T-helper 1 cell (primary cell): ENCODE measurements at regions not wholly inside any gene's neighbourhood (a gene's known extent, or its start where the extent isn't known, plus 50 kb on each side); places are given as distances from the start of the nearest gene placed in this dataset.
"Not testable (repeated sequence)": the region's sequence is repeated elsewhere in the genome, so short reads cannot be mapped to it uniquely, and the experiment has no call there.

ENCODE experiments used
- DNase-seq, 5 donors: peaks; one replicate each; pipeline ENCODE4 v3.0.0-alpha.2; 2012 to 2020

- no peak for DNase-seq
Observed at GRCh38 chr2:236632295-236633218, 62.9 kb downstream of the ACKR3 start.

GRCh38 chr2:236633219-236633570 is 63.6 kb downstream of the ACKR3 start:
- no peak for DNase-seq

GRCh38 chr2:236633775-236634560 is 64.3 kb downstream of the ACKR3 start:
- no peak for DNase-seq

GRCh38 chr2:236636261-236636660 is 66.6 kb downstream of the ACKR3 start:
- DNase-seq, result no peak

GRCh38 chr2:236636714-236637470 is 67.3 kb downstream of the ACKR3 start:
- no peak for DNase-seq

- DNase-seq, result no peak
Observed at GRCh38 chr2:236637686-236638569, 68.3 kb downstream of the ACKR3 start.

- DNase-seq, result no peak
Observed at GRCh38 chr2:236638707-236639106, 69.1 kb downstream of the ACKR3 start.

- DNase-seq, result no peak
Observed at GRCh38 chr2:236639461-236640235, 70.0 kb downstream of the ACKR3 start.

- no peak for DNase-seq
Observed at GRCh38 chr2:236641051-236641726, 71.6 kb downstream of the ACKR3 start.

- DNase-seq, result no peak
Observed at GRCh38 chr2:236642125-236642524, 72.5 kb downstream of the ACKR3 start.

- DNase-seq, result no peak
Observed at GRCh38 chr2:236642584-236643291, 73.1 kb downstream of the ACKR3 start.

- DNase-seq, result no peak
Observed at GRCh38 chr2:236643480-236643879, 73.9 kb downstream of the ACKR3 start.

GRCh38 chr2:236644067-236644466 is 74.4 kb downstream of the ACKR3 start:
- DNase-seq, result no peak

- no peak for DNase-seq
Observed at GRCh38 chr2:236644502-236644911, 74.9 kb downstream of the ACKR3 start.

GRCh38 chr2:236645141-236645540 is 75.5 kb downstream of the ACKR3 start:
- not testable (repeated sequence) for DNase-seq

GRCh38 chr2:236646441-236646840 is 76.8 kb downstream of the ACKR3 start:
- no peak for DNase-seq

- no peak for DNase-seq
Observed at GRCh38 chr2:236646871-236647270, 77.2 kb downstream of the ACKR3 start.

- DNase-seq, result no peak
Observed at GRCh38 chr2:236647621-236648020, 78.0 kb downstream of the ACKR3 start.

GRCh38 chr2:236653863-236654262 is 84.2 kb downstream of the ACKR3 start:
- no peak for DNase-seq

- DNase-seq, result no peak
Observed at GRCh38 chr2:236654496-236654895, 84.9 kb downstream of the ACKR3 start.
